ENCODE measurements at regions not wholly inside any gene's neighbourhood (a gene's known extent, or its start where the extent isn't known, plus 50 kb on each side); places are given as distances from the start of the nearest gene placed in this dataset.
"Not testable (repeated sequence)": the region's sequence is repeated elsewhere in the genome, so short reads cannot be mapped to it uniquely, and the experiment has no call there.

GRCh38 chr18:38642711-38643110 lies 1077.1 kb upstream of the CELF4 start:
- no peak overlapping the region for H3K4me3 ChIP-seq (ENCODE audit: low read depth in 1 of 3, low read length in 3 of 3)
- no peak overlapping the region for H3K27ac ChIP-seq (ENCODE audit: low read depth in 1 of 2, low read length in 2 of 2)
- peaks cover 0 to 3% (median 0%) of the 10 kb centered on the region in 4 donors for H3K9me3 ChIP-seq (ENCODE audit: control insufficient read depth in 4 of 4, low read length in 3 of 4)
- no peak for DNase-seq (ENCODE audit: low spot score)
- no peaks in the 10 kb centered on the region for H3K36me3 ChIP-seq (ENCODE audit: control insufficient read depth in 4 of 4, insufficient read depth in 3 of 4, low read depth in 1 of 4, low read length in 3 of 4)
- TF ChIP-seq HNF4G (IDR thresholded peaks at IDR 0.05) (no peak), JUND (IDR thresholded peaks at IDR 0.05) (no peak), CTCF (IDR thresholded peaks at IDR 0.05; ENCODE audit: low read depth, low read length, missing input control) (no peak), ATF3 (IDR thresholded peaks at IDR 0.05) (no peak), NR2F2 (IDR thresholded peaks at IDR 0.05) (no peak), MAX (IDR thresholded peaks at IDR 0.05) (no peak), FOXA2 (IDR thresholded peaks at IDR 0.05) (no peak)
- WGBS, result 76% methylated on average over 3 of the region's 3 CpGs
- H3K9ac ChIP-seq (ENCODE audit: low read depth in 1 of 2, low read length in 2 of 2), result no peak overlapping the region
- no peaks in the 10 kb centered on the region for H3K27me3 ChIP-seq (ENCODE audit: control insufficient read depth in 4 of 4, insufficient read depth in 4 of 4, low read length in 3 of 4)
- H3K4me1 ChIP-seq (ENCODE audit: control insufficient read depth in 4 of 4, insufficient read depth in 4 of 4, low read length in 3 of 4), result no peaks in the 10 kb centered on the region

- not testable (repeated sequence) for H3K27me3 ChIP-seq (ENCODE audit: control insufficient read depth in 4 of 4, insufficient read depth in 4 of 4, low read length in 3 of 4); H3K27ac ChIP-seq (ENCODE audit: low read depth in 1 of 2, low read length in 2 of 2); H3K4me1 ChIP-seq (ENCODE audit: control insufficient read depth in 4 of 4, insufficient read depth in 4 of 4, low read length in 3 of 4); H3K9ac ChIP-seq (ENCODE audit: low read depth in 1 of 2, low read length in 2 of 2); DNase-seq (ENCODE audit: low spot score); H3K36me3 ChIP-seq (ENCODE audit: control insufficient read depth in 4 of 4, insufficient read depth in 3 of 4, low read depth in 1 of 4, low read length in 3 of 4); H3K4me3 ChIP-seq (ENCODE audit: low read depth in 1 of 3, low read length in 3 of 3); H3K9me3 ChIP-seq (ENCODE audit: control insufficient read depth in 4 of 4, low read length in 3 of 4)
- 73% methylated on average over 9 of the region's 9 CpGs for WGBS
Measured at GRCh38 chr18:38639700-38640099, 1074.1 kb upstream of the CELF4 start.

- Histone ChIP-seq H3K4me1 (ENCODE audit: control insufficient read depth in 4 of 4, insufficient read depth in 4 of 4, low read length in 3 of 4) (no peaks in the 10 kb centered on the region), H3K27me3 (ENCODE audit: control insufficient read depth in 4 of 4, insufficient read depth in 4 of 4, low read length in 3 of 4) (no peaks in the 10 kb centered on the region), H3K9me3 (ENCODE audit: control insufficient read depth in 4 of 4, low read length in 3 of 4) (peaks cover 0 to 3% (median 0%) of the 10 kb centered on the region in 4 donors), H3K27ac (ENCODE audit: low read depth in 1 of 2, low read length in 2 of 2) (no peak overlapping the region), H3K9ac (ENCODE audit: low read depth in 1 of 2, low read length in 2 of 2) (no peak overlapping the region), H3K4me3 (ENCODE audit: low read depth in 1 of 3, low read length in 3 of 3) (no peak overlapping the region), H3K36me3 (ENCODE audit: control insufficient read depth in 4 of 4, insufficient read depth in 3 of 4, low read depth in 1 of 4, low read length in 3 of 4) (no peaks in the 10 kb centered on the region)
- DNase-seq (ENCODE audit: low spot score), result no peak
- no peak for TF ChIP-seq SP1 (IDR thresholded peaks at IDR 0.05)
Measured at GRCh38 chr18:38635709-38636430, 1070.3 kb upstream of the CELF4 start.

GRCh38 chr18:38634117-38634516 lies 1068.5 kb upstream of the CELF4 start:
- TF ChIP-seq GABPA (IDR thresholded peaks at IDR 0.05 in 1 of 2, conservative IDR thresholded peaks at IDR 0.05 in 1 of 2) (no peak), EGR1 (IDR thresholded peaks at IDR 0.05; ENCODE audit: low read depth in 2 of 2) (no peak), ATF3 (IDR thresholded peaks at IDR 0.05) (no peak), HNF4G (IDR thresholded peaks at IDR 0.05) (no peak)
- 47% methylated on average over 2 of the region's 2 CpGs for WGBS
- H3K4me1 ChIP-seq (ENCODE audit: control insufficient read depth in 4 of 4, insufficient read depth in 4 of 4, low read length in 3 of 4), result no peaks in the 10 kb centered on the region
- no peak overlapping the region for H3K27ac ChIP-seq (ENCODE audit: low read depth in 1 of 2, low read length in 2 of 2)
- no peaks in the 10 kb centered on the region for H3K27me3 ChIP-seq (ENCODE audit: control insufficient read depth in 4 of 4, insufficient read depth in 4 of 4, low read length in 3 of 4)
- H3K9me3 ChIP-seq (ENCODE audit: control insufficient read depth in 4 of 4, low read length in 3 of 4), result peaks cover 0 to 3% (median 0%) of the 10 kb centered on the region in 4 donors
- H3K36me3 ChIP-seq (ENCODE audit: control insufficient read depth in 4 of 4, insufficient read depth in 3 of 4, low read depth in 1 of 4, low read length in 3 of 4), result no peaks in the 10 kb centered on the region
- H3K4me3 ChIP-seq (ENCODE audit: low read depth in 1 of 3, low read length in 3 of 3), result no peak overlapping the region
- DNase-seq (ENCODE audit: low spot score), result no peak
- no peak overlapping the region for H3K9ac ChIP-seq (ENCODE audit: low read depth in 1 of 2, low read length in 2 of 2)

All from liver (tissue), 8 donors.